Panc1 (cell line): ENCODE measurements at regions not wholly inside any gene's neighbourhood (a gene's known extent, or its start where the extent isn't known, plus 50 kb on each side); places are given as distances from the start of the nearest gene placed in this dataset.

ENCODE experiments used
- ATAC-seq: fragments of 200-7000 bp; cut with Tn5 transposase; 2 replicates; pipeline ENCODE4 v1.9.1; 2020; ENCODE audit warnings: mild to moderate bottlenecking, moderate library complexity
- BruUV-seq: library from RNA; stranded (reverse); fragments of 400-500 nt; replicated peaks from 2 replicates; lab custom pipeline; 2021; lab: Mats Ljungman, UMichigan
- CTCF ChIA-PET: fragments of 300-600 bp; sonication (Branson Sonifier 250); formaldehyde crosslinking; loops from one replicate; lab custom pipeline; 2022; ENCODE audit warnings: antibody characterized with exemption; lab: Charles Lee
- POLR2A ChIA-PET: fragments of 300-600 bp; sonication (Branson Sonifier 250); formaldehyde crosslinking; loops from one replicate; lab custom pipeline; 2022; ENCODE audit warnings: antibody characterized with exemption; lab: Charles Lee
- DNase-seq: peaks from one replicate; pipeline ENCODE4 v3.0.0-alpha.2; 2010; ENCODE audit warnings: low read depth, low spot score
- H3K27ac ChIP-seq: 2 replicates; pipeline ENCODE4 v1.5.1; 2011; ENCODE audit warnings: mild to moderate bottlenecking, low read length, inconsistent platforms
- H3K27me3 ChIP-seq: fragments of 200-500 bp; sonication (Bioruptor generic); 2 replicates; pipeline ENCODE4 v1.6.0; 2014; ENCODE audit warnings: low read length, inconsistent platforms; ENCODE audit not compliant: control insufficient read depth, insufficient read depth
- H3K36me3 ChIP-seq: fragments of 200-500 bp; sonication (Bioruptor generic); 2 replicates; pipeline ENCODE4 v1.5.1; 2014; ENCODE audit warnings: inconsistent platforms, mild to moderate bottlenecking, low read length, moderate library complexity; ENCODE audit not compliant: control insufficient read depth, insufficient read depth
- H3K4me1 ChIP-seq: 2 replicates; pipeline ENCODE4 v1.5.1; 2011; ENCODE audit warnings: inconsistent platforms, mild to moderate bottlenecking, low read length, moderate library complexity; ENCODE audit not compliant: control insufficient read depth, insufficient read depth
- H3K4me3 ChIP-seq, 2 experiments: 2 replicates each; pipeline ENCODE4 v1.5.1; 2011 to 2012; ENCODE audit warnings: low read depth in 2 of 2, low read length in 2 of 2, mild to moderate bottlenecking in 2 of 2, inconsistent platforms in 1 of 2, moderate library complexity in 1 of 2
- H3K9me3 ChIP-seq: fragments of 200-500 bp; sonication (Bioruptor generic); 2 replicates; pipeline ENCODE4 v1.5.1; 2014; ENCODE audit warnings: low read depth, mild to moderate bottlenecking, inconsistent platforms, low read length, moderate library complexity; ENCODE audit not compliant: control insufficient read depth, insufficient read depth
- CTCF ChIP-seq: fragments of 450-650 bp; IDR thresholded peaks from 2 replicates; pipeline ENCODE4 v1.5.1; 2017; ENCODE audit warnings: mild to moderate bottlenecking
- POLR2AphosphoS5 ChIP-seq: IDR thresholded peaks from 2 replicates; pipeline ENCODE4 v1.6.1; 2012; ENCODE audit warnings: mild to moderate bottlenecking, low read depth, low read length, moderate library complexity
- SIN3A ChIP-seq: IDR thresholded peaks from 2 replicates; pipeline ENCODE4 v1.6.1; 2012; ENCODE audit warnings: low read depth, mild to moderate bottlenecking, low read length, moderate library complexity, borderline replicate concordance; ENCODE audit not compliant: insufficient read depth
- TCF7L2 ChIP-seq: IDR thresholded peaks from 2 replicates; pipeline ENCODE4 v1.6.1; 2011; ENCODE audit warnings: mild to moderate bottlenecking, low read depth, low read length, inconsistent platforms
- in situ Hi-C: cut with HindIII; loops from 2 replicates; pipeline ENCODE4 v1.10.0; 2016; ENCODE audit warnings: low sequenced_read_pairs, low pct_unique_long_range_greater_than_20kb
- intact Hi-C: fragments of 100-400 bp; cut with micrococcal nuclease; formaldehyde crosslinking; loops from one replicate; pipeline ENCODE4 v1.10.0; 2022; ENCODE audit not compliant: unreplicated experiment
- TF ChIP-seq, protein P1 (sequence below), 2 experiments: IDR thresholded peaks; 2 replicates each; pipeline ENCODE4 v1.6.1; 2011 to 2012; ENCODE audit warnings: low read depth in 2 of 2, control low read depth in 1 of 2, low read length in 1 of 2, mild to moderate bottlenecking in 1 of 2, moderate library complexity in 1 of 2; ENCODE audit not compliant: insufficient read depth in 1 of 2

GRCh38 chr20:41716436-41716835 lies 98.3 kb upstream of the CHD6 start:
- no peak for DNase-seq
- POLR2A ChIA-PET, result no interaction called here
- H3K4me3 ChIP-seq, result no peak overlapping the region
- TF ChIP-seq CTCF (no peak), POLR2AphosphoS5 (no peak), TCF7L2 (no peak), SIN3A (no peak)
- TF ChIP-seq, protein P1, sequence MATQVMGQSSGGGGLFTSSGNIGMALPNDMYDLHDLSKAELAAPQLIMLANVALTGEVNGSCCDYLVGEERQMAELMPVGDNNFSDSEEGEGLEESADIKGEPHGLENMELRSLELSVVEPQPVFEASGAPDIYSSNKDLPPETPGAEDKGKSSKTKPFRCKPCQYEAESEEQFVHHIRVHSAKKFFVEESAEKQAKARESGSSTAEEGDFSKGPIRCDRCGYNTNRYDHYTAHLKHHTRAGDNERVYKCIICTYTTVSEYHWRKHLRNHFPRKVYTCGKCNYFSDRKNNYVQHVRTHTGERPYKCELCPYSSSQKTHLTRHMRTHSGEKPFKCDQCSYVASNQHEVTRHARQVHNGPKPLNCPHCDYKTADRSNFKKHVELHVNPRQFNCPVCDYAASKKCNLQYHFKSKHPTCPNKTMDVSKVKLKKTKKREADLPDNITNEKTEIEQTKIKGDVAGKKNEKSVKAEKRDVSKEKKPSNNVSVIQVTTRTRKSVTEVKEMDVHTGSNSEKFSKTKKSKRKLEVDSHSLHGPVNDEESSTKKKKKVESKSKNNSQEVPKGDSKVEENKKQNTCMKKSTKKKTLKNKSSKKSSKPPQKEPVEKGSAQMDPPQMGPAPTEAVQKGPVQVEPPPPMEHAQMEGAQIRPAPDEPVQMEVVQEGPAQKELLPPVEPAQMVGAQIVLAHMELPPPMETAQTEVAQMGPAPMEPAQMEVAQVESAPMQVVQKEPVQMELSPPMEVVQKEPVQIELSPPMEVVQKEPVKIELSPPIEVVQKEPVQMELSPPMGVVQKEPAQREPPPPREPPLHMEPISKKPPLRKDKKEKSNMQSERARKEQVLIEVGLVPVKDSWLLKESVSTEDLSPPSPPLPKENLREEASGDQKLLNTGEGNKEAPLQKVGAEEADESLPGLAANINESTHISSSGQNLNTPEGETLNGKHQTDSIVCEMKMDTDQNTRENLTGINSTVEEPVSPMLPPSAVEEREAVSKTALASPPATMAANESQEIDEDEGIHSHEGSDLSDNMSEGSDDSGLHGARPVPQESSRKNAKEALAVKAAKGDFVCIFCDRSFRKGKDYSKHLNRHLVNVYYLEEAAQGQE (IDR thresholded peaks at IDR 0.05; ENCODE audit: insufficient read depth in 1 of 2, low read depth in 2 of 2, low read length in 1 of 2), result no peak
- intact Hi-C loops (no loop called here), in situ Hi-C loops (no loop called here)
- no peak for ATAC-seq
- no peak overlapping the region for H3K27ac ChIP-seq
- no TSS peak for BruUV-seq
- peaks cover 5% of the 10 kb centered on the region; the same call in 1 of the 2 replicates for H3K27me3 ChIP-seq
- CTCF ChIA-PET, result no interaction called here
- no peaks in the 10 kb centered on the region for H3K4me1 ChIP-seq
- H3K9me3 ChIP-seq, result no peaks in the 10 kb centered on the region
- H3K36me3 ChIP-seq, result no peaks in the 10 kb centered on the region

GRCh38 chr20:41715526-41715925 lies 97.3 kb upstream of the CHD6 start:
- ChIA-PET CTCF (interaction anchor here (0.6 kb wide), 1 partner anchor 333 kb away, joined by 3 read pairs; no protein-coding TSS in a partner anchor), POLR2A (no interaction called here)
- intact Hi-C loops (no loop called here), in situ Hi-C loops (no loop called here)
- H3K4me3 ChIP-seq, result no peak overlapping the region
- no peaks in the 10 kb centered on the region for H3K9me3 ChIP-seq
- H3K27ac ChIP-seq, result no peak overlapping the region
- BruUV-seq, result no TSS peak
- H3K27me3 ChIP-seq, result peaks cover 5% of the 10 kb centered on the region; the same call in 1 of the 2 replicates
- ATAC-seq (no peak), DNase-seq (no peak)
- H3K36me3 ChIP-seq, result no peaks in the 10 kb centered on the region
- TF ChIP-seq, protein P1 (IDR thresholded peaks at IDR 0.05; ENCODE audit: insufficient read depth in 1 of 2, low read depth in 2 of 2, low read length in 1 of 2), result no peak
- no peak for TF ChIP-seq TCF7L2
- TF ChIP-seq CTCF, result no peak
- no peak for TF ChIP-seq POLR2AphosphoS5
- H3K4me1 ChIP-seq, result no peaks in the 10 kb centered on the region
